ENCODE measurements at regions not wholly inside any gene's neighbourhood (a gene's known extent, or its start where the extent isn't known, plus 50 kb on each side); places are given as distances from the start of the nearest gene placed in this dataset.

DNA sequence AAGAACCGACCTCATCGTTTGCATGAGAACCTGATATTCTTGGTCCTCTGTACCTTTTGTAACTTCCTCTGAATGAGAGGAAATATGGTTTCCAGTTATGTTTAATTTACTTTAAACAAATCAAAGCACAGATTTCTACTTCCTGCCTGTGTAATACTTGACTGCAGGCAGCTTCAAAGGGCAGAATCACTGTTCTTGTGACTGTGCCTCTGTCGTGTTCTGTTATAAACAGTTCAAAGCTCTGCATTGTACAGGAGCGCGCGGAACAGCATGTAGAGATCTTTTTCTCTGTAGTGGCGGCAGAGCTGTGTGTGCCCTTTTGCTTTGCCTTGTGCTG is 73.2 kb upstream of the CLDN5 start:
- TF ChIP-seq, protein P1, sequence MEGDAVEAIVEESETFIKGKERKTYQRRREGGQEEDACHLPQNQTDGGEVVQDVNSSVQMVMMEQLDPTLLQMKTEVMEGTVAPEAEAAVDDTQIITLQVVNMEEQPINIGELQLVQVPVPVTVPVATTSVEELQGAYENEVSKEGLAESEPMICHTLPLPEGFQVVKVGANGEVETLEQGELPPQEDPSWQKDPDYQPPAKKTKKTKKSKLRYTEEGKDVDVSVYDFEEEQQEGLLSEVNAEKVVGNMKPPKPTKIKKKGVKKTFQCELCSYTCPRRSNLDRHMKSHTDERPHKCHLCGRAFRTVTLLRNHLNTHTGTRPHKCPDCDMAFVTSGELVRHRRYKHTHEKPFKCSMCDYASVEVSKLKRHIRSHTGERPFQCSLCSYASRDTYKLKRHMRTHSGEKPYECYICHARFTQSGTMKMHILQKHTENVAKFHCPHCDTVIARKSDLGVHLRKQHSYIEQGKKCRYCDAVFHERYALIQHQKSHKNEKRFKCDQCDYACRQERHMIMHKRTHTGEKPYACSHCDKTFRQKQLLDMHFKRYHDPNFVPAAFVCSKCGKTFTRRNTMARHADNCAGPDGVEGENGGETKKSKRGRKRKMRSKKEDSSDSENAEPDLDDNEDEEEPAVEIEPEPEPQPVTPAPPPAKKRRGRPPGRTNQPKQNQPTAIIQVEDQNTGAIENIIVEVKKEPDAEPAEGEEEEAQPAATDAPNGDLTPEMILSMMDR (IDR thresholded peaks at IDR 0.05) = no peak
- no peak for TF ChIP-seq POLR2A (IDR thresholded peaks at IDR 0.05)

Data from Peyer's patch (tissue), 4 donors.